ENCODE measurements at regions not wholly inside any gene's neighbourhood (a gene's known extent, or its start where the extent isn't known, plus 50 kb on each side); places are given as distances from the start of the nearest gene placed in this dataset.
"Not testable (repeated sequence)": the region's sequence is repeated elsewhere in the genome, so short reads cannot be mapped to it uniquely, and the experiment has no call there.

DNA sequence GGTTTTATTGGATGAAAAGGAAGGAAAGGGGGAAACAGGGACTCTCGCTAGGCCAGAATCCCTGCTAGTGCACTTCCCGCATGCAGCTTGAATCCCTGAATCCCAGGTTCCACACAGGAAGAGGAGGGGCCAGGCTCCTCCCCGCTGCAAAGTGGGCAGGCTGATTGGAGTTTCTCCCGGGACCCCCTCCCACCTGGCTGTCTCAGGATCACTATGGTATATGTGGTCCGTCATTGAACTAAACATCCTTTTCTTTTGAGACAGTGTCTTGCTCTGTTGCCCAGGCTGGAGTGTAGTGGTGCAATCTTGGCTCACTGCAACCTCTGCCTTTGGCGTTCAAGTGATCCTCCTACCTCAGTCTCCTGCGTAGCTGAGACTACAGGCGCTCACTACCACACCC lies 70.7 kb downstream of the FAM50B start:
- DNase-seq (ENCODE audit: low read depth in 4 of 4, low spot score in 3 of 4), result no peak

DNA sequence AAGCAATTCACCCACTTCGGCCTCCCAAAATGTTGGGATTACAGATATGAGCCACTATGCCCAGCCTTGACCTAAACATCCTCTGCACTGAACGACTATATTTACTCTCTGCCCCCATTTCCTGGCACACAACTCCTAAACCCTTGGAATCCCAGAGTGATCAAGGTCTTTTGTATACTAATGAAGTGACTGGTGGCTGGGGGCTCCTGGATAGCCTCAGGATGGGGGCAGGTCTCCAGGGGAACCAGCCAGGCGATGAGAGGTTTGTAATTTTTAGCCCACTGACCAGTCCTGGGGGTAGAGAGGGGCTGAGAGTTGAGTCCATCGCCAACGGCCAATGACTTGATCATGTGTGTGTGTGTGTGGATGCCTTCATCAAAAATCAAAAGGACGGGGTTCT lies 71.1 kb downstream of the FAM50B start:
- no peak for DNase-seq (ENCODE audit: low read depth in 4 of 4, low spot score in 3 of 4)

DNA sequence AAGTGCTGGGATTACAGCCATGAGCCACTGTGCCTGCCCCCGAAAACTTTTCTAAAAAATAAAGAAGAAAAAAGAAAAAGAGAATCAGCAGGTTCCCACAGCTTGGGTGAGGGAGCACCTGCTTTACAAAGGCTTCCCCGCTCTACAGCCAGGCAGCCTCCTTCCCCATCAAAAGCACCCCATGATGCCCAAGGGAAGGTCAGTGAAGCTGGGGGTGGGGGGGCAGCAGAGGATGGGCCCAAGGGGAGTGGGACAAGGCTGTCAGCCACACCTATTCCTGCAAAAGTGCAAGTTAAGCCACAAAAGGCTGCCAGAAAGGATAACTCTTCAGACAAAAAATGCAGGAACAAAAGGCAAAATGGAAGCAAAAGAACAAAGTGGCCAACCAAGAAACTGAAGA lies 72.5 kb downstream of the FAM50B start:
- no peak for DNase-seq (ENCODE audit: low read depth in 4 of 4, low spot score in 3 of 4)

DNA sequence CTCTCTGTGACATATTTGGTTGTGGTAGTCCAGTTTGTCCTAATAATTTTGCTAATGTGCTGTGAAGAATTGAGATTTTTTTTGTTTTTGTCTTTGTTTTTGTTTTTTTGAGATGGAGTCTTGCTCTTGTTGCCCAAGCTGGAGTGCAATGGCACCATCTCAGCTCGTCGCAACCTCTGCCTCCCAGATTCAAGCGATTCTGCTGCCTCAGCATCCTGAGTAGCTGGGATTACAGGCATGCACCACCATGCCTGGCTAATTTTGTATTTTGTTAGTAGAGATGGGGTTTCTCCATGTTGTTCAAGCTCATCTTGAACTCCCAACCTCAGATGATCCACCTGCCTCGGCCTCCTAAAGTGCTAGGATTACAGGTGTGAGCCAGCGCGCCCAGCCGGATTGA lies 73.4 kb downstream of the FAM50B start:
- not testable (repeated sequence) for DNase-seq (ENCODE audit: low read depth in 4 of 4, low spot score in 3 of 4)

- not testable (repeated sequence) for DNase-seq (ENCODE audit: low read depth in 4 of 4, low spot score in 3 of 4)
Measured at GRCh38 chr6:3925223-3926149, 76.3 kb downstream of the FAM50B start.

GRCh38 chr6:3926150-3926482 lies 76.9 kb downstream of the FAM50B start:
- DNase-seq (ENCODE audit: low read depth in 4 of 4, low spot score in 3 of 4), result no peak

- no peak for DNase-seq (ENCODE audit: low read depth in 4 of 4, low spot score in 3 of 4)
Measured at GRCh38 chr6:3928111-3928510, 78.9 kb downstream of the FAM50B start.

DNA sequence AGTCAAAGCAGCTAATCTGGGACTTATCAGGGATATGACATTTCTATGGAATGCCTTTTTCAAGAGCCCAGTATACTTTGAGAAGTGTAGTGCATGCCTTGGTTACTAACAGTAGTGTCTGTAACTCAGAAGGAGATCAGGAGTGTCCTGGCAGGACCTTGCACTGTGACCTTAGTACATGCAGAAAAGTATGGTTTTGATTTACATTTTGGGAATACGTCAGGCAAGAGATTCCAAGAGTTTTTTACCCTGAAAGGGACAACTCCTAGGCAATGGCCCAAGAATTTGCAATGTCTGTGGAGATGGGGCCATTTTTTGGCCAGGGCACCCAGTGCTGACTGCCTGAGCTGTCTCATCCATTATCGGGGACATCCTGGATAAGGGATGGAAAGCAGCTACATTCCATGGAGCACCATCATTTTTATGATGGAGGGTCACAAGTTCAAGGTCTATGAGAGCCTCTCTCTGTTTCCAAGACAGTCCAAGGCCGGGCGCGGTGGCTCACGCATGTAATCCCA lies 80.2 kb downstream of the FAM50B start:
- DNase-seq (ENCODE audit: low read depth in 4 of 4, low spot score in 3 of 4), result no peak

DNA sequence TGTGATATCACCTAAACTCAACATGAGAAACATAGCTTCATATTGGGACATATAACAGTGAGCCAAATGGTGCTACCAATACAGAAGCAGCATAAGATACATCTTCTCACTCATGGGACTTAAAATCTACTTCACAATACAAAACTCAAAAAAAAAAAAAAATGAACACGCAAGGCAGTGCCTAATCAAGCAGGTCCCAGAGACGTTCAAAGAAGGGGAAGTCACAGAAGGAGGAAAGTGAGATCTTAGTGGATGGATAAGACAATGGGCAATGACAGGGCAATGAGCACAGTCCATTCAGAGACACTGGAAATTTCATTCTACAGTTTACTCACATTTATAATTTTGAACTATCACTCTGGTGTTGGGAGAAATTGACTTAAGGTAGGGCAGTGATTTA lies 88.3 kb downstream of the FAM50B start:
- no peak for DNase-seq (ENCODE audit: low read depth in 4 of 4, low spot score in 3 of 4)

GRCh38 chr6:3938715-3939367 lies 89.7 kb downstream of the FAM50B start:
- DNase-seq (ENCODE audit: low read depth in 4 of 4, low spot score in 3 of 4), result no peak

DNA sequence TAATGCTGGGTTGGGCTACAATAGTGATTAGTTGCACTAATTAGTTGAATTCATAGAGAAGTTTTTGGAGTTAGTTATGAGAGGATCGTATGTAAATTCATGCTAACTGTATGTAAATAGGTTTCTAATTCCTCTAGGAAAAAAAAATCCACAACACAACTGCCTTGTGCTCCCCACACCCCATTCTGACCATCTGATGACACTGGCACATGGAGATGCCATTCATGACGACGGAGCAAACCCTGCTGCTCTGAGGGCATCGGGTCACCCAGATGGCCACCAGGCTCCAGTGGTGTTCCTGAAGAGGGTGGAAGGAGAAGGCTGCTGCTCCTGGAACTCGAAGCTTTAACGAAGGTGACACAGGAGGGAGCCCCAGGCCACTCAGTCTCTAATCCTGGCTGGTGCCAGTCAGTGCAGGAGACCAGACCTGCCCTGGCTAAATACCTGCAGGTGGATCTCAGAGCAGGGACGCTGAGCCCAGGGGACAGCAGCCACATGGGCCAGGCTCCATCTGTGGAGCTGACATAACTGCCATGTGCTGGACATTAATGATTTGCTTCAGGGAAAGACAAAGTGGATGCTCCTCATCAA lies 90.3 kb downstream of the FAM50B start:
- no peak for DNase-seq (ENCODE audit: low read depth in 4 of 4, low spot score in 3 of 4)

- no peak for DNase-seq (ENCODE audit: low read depth in 4 of 4, low spot score in 3 of 4)
Measured at GRCh38 chr6:3939964-3940363, 90.8 kb downstream of the FAM50B start.

DNA sequence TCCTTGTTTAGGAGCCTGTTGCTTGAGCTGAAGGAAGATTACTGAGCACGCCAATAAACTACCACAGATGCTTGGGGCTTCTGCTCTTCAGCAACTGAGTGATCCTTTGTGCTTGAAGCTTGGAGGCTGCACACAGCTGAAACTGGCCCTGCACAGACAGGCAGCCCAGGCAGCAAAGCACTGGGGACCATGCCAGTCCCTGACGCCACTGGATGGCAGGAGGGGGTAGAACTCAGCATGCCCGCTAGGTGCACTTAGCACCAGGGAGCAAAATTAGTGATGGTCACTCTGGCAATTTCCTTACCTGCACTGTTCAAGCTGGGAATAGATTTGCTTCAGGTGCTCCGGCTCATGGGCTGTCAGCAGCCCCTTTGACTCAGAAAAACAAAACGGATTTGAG lies 91.5 kb downstream of the FAM50B start:
- no peak for DNase-seq (ENCODE audit: low read depth in 4 of 4, low spot score in 3 of 4)

DNA sequence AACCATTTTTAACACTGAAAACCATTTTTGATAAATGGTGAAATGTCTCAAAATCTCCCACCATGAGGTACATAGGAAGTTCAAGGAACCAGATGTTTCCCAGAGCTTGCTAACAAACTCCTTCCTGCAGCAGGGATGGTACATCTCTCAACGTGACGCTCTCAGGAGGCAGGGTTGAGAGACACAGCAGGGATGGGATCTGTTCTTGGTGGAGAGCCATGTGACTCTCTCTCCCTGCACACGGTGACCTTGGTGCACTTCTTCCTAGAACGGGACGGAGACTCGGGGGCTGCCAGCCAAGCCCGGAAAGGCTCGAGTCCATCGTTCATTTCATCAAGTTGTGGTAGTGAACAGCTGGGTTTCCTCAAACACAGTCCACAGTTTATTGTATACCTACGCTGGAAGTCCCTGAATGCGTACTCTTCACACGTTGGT lies 94.2 kb downstream of the FAM50B start:
- DNase-seq (ENCODE audit: low read depth in 4 of 4, low spot score in 3 of 4), result no peak

DNA sequence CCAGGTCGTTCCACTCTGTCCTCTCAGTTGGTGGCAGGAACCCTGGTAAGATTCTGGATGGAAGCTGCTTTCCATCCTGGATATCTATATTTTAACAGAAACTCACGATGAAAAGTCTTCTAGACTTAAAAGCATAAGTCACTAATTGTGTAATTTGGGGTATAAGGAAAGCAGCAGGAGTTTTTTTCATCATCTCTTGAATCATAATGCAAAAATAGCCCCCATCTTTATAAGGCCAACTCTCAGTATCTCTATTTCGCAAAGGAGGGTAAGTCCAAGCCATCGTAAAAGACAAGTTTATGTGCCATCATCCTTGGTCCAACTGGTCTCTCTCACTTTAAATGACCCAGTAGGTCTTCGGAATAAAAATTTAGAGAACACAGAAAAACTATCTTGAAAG lies 95.1 kb downstream of the FAM50B start:
- DNase-seq (ENCODE audit: low read depth in 4 of 4, low spot score in 3 of 4), result no peak

DNA sequence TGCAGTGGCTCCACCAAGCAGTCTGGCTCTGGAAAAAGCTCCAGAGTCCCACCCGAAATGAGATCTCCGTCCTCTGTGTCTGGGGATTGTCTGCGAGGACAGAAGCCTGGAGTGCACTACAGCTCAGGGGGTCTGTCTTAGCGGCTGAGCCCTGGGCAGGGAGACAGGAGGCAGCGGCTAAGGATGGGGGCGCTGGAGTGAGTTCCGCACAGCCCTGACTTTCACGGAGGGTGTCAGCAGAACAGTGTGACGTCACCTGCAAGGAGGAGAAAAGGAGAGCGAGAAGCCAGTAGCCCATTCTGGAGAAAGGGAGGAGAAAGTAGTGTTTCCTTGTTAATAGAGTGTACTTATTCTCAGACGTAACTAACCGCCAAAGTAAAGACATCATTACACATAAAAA lies 97.6 kb downstream of the FAM50B start:
- no peak for DNase-seq (ENCODE audit: low read depth in 4 of 4, low spot score in 3 of 4)

GRCh38 chr6:3948866-3949265 lies 99.7 kb downstream of the FAM50B start:
- no peak for DNase-seq (ENCODE audit: low read depth in 4 of 4, low spot score in 3 of 4)

- DNase-seq (ENCODE audit: low read depth in 4 of 4, low spot score in 3 of 4), result no peak
Measured at GRCh38 chr6:3949521-3949920, 100.3 kb downstream of the FAM50B start.

- no peak for DNase-seq (ENCODE audit: low read depth in 4 of 4, low spot score in 3 of 4)
Measured at GRCh38 chr6:3956054-3956453, 106.9 kb downstream of the FAM50B start.

DNA sequence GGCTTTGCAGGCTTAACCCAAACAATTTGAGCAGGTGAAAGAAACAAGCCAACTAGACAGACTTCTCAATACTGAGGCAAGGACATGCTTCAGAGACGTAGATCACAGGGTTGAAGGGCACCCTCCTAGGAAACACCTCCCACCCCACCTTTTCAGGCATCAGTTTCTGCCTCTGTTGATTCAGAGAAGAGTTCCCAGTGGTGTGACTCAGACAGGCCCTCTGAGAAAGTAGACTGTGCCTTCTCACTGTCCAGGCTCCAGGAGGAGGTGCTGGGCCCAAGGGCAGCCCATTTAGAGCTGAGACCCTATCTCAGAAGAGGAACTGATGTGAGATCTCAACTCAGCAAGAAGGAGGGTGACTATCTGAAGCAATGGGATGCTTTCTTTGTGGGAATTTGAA lies 108.1 kb downstream of the FAM50B start:
- no peak for DNase-seq (ENCODE audit: low read depth in 4 of 4, low spot score in 3 of 4)

DNA sequence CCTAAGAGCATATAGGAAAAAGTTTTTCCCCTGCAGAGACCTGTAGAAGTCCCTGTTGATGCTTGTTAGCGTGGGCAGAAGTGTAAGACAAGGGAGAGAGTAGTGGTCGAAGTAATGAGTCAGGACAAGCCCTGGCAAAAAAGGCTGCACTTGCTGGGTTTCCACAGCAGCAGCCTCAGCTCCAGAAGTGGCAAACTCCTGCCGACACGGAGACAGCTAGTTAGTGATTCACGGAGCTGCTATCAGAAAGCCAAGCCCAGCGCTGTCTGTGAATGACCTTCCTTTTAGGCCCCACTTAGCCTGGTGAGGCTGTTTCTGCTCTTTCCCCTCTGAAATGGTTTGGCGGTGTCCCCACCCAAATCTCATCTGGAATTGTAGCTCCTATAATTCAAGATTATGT lies 109.1 kb downstream of the FAM50B start:
- DNase-seq (ENCODE audit: low read depth in 4 of 4, low spot score in 3 of 4), result no peak

- DNase-seq (ENCODE audit: low read depth in 4 of 4, low spot score in 3 of 4), result no peak
Measured at GRCh38 chr6:3959385-3959784, 110.2 kb downstream of the FAM50B start.
